ENCODE measurements at regions not wholly inside any gene's neighbourhood (a gene's known extent, or its start where the extent isn't known, plus 50 kb on each side); places are given as distances from the start of the nearest gene placed in this dataset.
A peak's percentile ranks its signal among the peaks of the same experiment; 100 is the strongest.

- TF ChIP-seq POLR2AphosphoS5 (IDR thresholded peaks at IDR 0.05) = no peak
- no peak for TF ChIP-seq CTCF (IDR thresholded peaks at IDR 0.05)
- TF ChIP-seq EP300 (IDR thresholded peaks at IDR 0.05) = no peak
- TF ChIP-seq POLR2A (IDR thresholded peaks at IDR 0.05; ENCODE audit: low read depth) = no peak
- Histone ChIP-seq H3K9me3 (no peaks in the 10 kb centered on the region), H3K4me1 (peaks cover 0 to 26% (median 18%) of the 10 kb centered on the region in 4 donors), H3K27ac (replicated peaks in 1 of 4) (no peak overlapping the region), H3K36me3 (no peaks in the 10 kb centered on the region), H3K4me3 (no peak overlapping the region), H3K27me3 (no peaks in the 10 kb centered on the region)
- intact Hi-C loops (cut with DNase I) = no loop called here
- WGBS = 89% methylated on average over 6 of the region's 6 CpGs
- DNase-seq (ENCODE audit: extremely low spot score) = no peak
These were observed 83.0 kb upstream of the RALY start for GRCh38 chr20:33910529-33911327.

- Histone ChIP-seq H3K9me3 (no peaks in the 10 kb centered on the region), H3K27ac (replicated peaks in 1 of 4) (no peak overlapping the region), H3K4me1 (peaks cover 0 to 7% (median 1%) of the 10 kb centered on the region in 4 donors), H3K4me3 (no peak overlapping the region), H3K36me3 (no peaks in the 10 kb centered on the region), H3K27me3 (no peaks in the 10 kb centered on the region)
- 85% methylated on average over 4 of the region's 4 CpGs for WGBS
- TF ChIP-seq CTCF (IDR thresholded peaks at IDR 0.05) (no peak), EP300 (IDR thresholded peaks at IDR 0.05) (no peak), POLR2AphosphoS5 (IDR thresholded peaks at IDR 0.05) (no peak), POLR2A (IDR thresholded peaks at IDR 0.05; ENCODE audit: low read depth) (no peak)
- intact Hi-C loops (cut with DNase I) = loop anchor here (5.0 kb wide), 1 partner anchor 157 kb away; no protein-coding TSS in a partner anchor
- no peak for DNase-seq (ENCODE audit: extremely low spot score)
These were observed 78.8 kb upstream of the RALY start for GRCh38 chr20:33914919-33915318.

- Histone ChIP-seq H3K4me3 (no peak overlapping the region), H3K27ac (replicated peaks in 1 of 4) (no peak overlapping the region), H3K36me3 (no peaks in the 10 kb centered on the region), H3K27me3 (no peaks in the 10 kb centered on the region), H3K9me3 (no peaks in the 10 kb centered on the region), H3K4me1 (no peaks in the 10 kb centered on the region)
- intact Hi-C loops (cut with DNase I) = loop anchor here (5.0 kb wide), 1 partner anchor 156 kb away; no protein-coding TSS in a partner anchor
- DNase-seq (ENCODE audit: extremely low spot score) = no peak
- WGBS = 83% methylated on average over 6 of the region's 6 CpGs
- no peak for TF ChIP-seq EP300 (IDR thresholded peaks at IDR 0.05)
- no peak for TF ChIP-seq POLR2AphosphoS5 (IDR thresholded peaks at IDR 0.05)
- TF ChIP-seq CTCF (IDR thresholded peaks at IDR 0.05) = peak; percentile 49 to 61 (median 52)
- TF ChIP-seq POLR2A (IDR thresholded peaks at IDR 0.05; ENCODE audit: low read depth) = no peak
These were observed 77.9 kb upstream of the RALY start for GRCh38 chr20:33915726-33916331.

- Histone ChIP-seq H3K36me3 (no peaks in the 10 kb centered on the region), H3K27ac (replicated peaks in 1 of 4) (no peak overlapping the region), H3K4me1 (no peaks in the 10 kb centered on the region), H3K27me3 (no peaks in the 10 kb centered on the region), H3K9me3 (no peaks in the 10 kb centered on the region), H3K4me3 (no peak overlapping the region)
- intact Hi-C loops (cut with DNase I) = loop anchor here (5.0 kb wide), 1 partner anchor 156 kb away; no protein-coding TSS in a partner anchor
- WGBS = 93% methylated on average over 2 of the region's 2 CpGs
- DNase-seq (ENCODE audit: extremely low spot score) = no peak
- TF ChIP-seq POLR2A (IDR thresholded peaks at IDR 0.05; ENCODE audit: low read depth) (no peak), EP300 (IDR thresholded peaks at IDR 0.05) (no peak), POLR2AphosphoS5 (IDR thresholded peaks at IDR 0.05) (no peak), CTCF (IDR thresholded peaks at IDR 0.05) (no peak)
These were observed 76.9 kb upstream of the RALY start for GRCh38 chr20:33916768-33917167.
